HepG2 (cell line): ENCODE measurements at regions not wholly inside any gene's neighbourhood (a gene's known extent, or its start where the extent isn't known, plus 50 kb on each side); places are given as distances from the start of the nearest gene placed in this dataset.

Experiments
- ATAC-seq: fragments of 200-7000 bp; cut with Tn5 transposase; 3 replicates; pipeline ENCODE4 v1.9.1; 2020; ENCODE audit warnings: mild to moderate bottlenecking, moderate library complexity
- BruUV-seq: library from RNA; stranded (reverse); fragments of 400-500 nt; replicated peaks from 2 replicates; lab custom pipeline; 2021; lab: Mats Ljungman, UMichigan
- CTCF ChIA-PET: fragments of 300-600 bp; formaldehyde crosslinking; extraction: SDS; loops from one replicate; lab custom pipeline; 2021; ENCODE audit warnings: low total read pairs, inconsistent platforms, low intra/inter-chr PET ratio; lab: Yijun Ruan, JAX
- POLR2A ChIA-PET: fragments of 350-600 bp; sonication (Branson Sonifier 250); formaldehyde crosslinking; loops from one replicate; lab custom pipeline; 2020; ENCODE audit warnings: antibody characterized with exemption, inconsistent platforms; lab: Yijun Ruan, JAX
- DNase-seq: peaks from one replicate; pipeline ENCODE4 v3.0.0-alpha.2; 2015; ENCODE audit warnings: low spot score
- FAIRE-seq: peaks from 3 replicates; lab custom pipeline; 2011; peaks lifted over from hg19 to GRCh38; lab: Jason Lieb, UNC
- H2AFZ ChIP-seq: one replicate; pipeline ENCODE4 v1.6.1; 2011; ENCODE audit warnings: low read length, inconsistent platforms
- H3K27ac ChIP-seq: fragments of 300-600 bp; 3 replicates; pipeline ENCODE4 v1.8.0; 2011; ENCODE audit warnings: mixed run types, mild to moderate bottlenecking, mixed read lengths, low read length, inconsistent platforms; ENCODE audit not compliant: insufficient read depth; ENCODE audit errors: extremely low read length
- H3K27me3 ChIP-seq, 2 experiments: fragments of 200-600 bp in 1 of 2; 2 replicates in 1 of 2; 3 replicates in 1 of 2; pipeline versions ENCODE4 v1.6.0 to v1.8.0; 2011; ENCODE audit warnings: low read length in 2 of 2, mild to moderate bottlenecking in 2 of 2, moderate library complexity in 2 of 2, inconsistent platforms in 1 of 2; ENCODE audit not compliant: insufficient read depth in 2 of 2, control insufficient read depth in 1 of 2
- H3K36me3 ChIP-seq, 2 experiments: fragments of 200-600 bp in 1 of 2; replicated peaks in 1 of 2; 2 replicates in 1 of 2; 3 replicates in 1 of 2; pipeline versions ENCODE4 v1.5.1 to v1.8.0; 2011; ENCODE audit warnings: low read length in 2 of 2, inconsistent platforms in 1 of 2; ENCODE audit not compliant: insufficient read depth in 2 of 2, control insufficient read depth in 1 of 2
- H3K4me1 ChIP-seq: 2 replicates; pipeline ENCODE4 v1.5.1; 2012; ENCODE audit warnings: low read length, inconsistent platforms; ENCODE audit not compliant: insufficient read depth
- H3K4me2 ChIP-seq: 2 replicates; pipeline ENCODE4 v1.6.0; 2011; ENCODE audit warnings: low read depth, low read length, inconsistent platforms
- H3K4me3 ChIP-seq, 3 experiments: fragments of 200-600 bp in 1 of 3; sonication (generic), shearing (Covaris generic) in 1 of 3; replicated peaks in 1 of 3; 2 replicates each; pipeline ENCODE4 v1.5.1; 2011 to 2016; ENCODE audit warnings: low read length in 3 of 3, inconsistent platforms in 2 of 3, low read depth in 2 of 3, mild to moderate bottlenecking in 2 of 3, control low read depth in 1 of 3, mixed read lengths in 1 of 3; ENCODE audit not compliant: insufficient read depth in 1 of 3
- H3K79me2 ChIP-seq: one replicate; pipeline ENCODE4 v1.6.1; 2011; ENCODE audit warnings: low read length, inconsistent platforms; ENCODE audit not compliant: insufficient read depth
- H3K9ac ChIP-seq: 2 replicates; pipeline ENCODE4 v1.6.0; 2011; ENCODE audit warnings: mild to moderate bottlenecking, low read depth, low read length, inconsistent platforms; ENCODE audit not compliant: insufficient read depth
- H3K9me3 ChIP-seq: 2 replicates; pipeline ENCODE4 v1.5.1; 2012; ENCODE audit warnings: mild to moderate bottlenecking, low read length
- H4K20me1 ChIP-seq: 2 replicates; pipeline ENCODE4 v1.6.0; 2011; ENCODE audit warnings: inconsistent platforms, mild to moderate bottlenecking, low read length, moderate library complexity; ENCODE audit not compliant: insufficient read depth
- ATF7 ChIP-seq, 2 experiments: fragments of 450-650 bp in 1 of 2; sonication (generic) in 1 of 2; formaldehyde crosslinking in 1 of 2; IDR thresholded peaks; 2 replicates each; pipeline versions ENCODE4 v1.4.0 to v1.6.1; 2016 to 2020; ENCODE audit warnings: antibody characterized with exemption in 1 of 2, mild to moderate bottlenecking in 1 of 2, missing genetic modification reagents in 1 of 2
- CHCHD3 ChIP-seq: sonication (generic); formaldehyde crosslinking; IDR thresholded peaks from 2 replicates; pipeline ENCODE4 v1.8.0; 2022; ENCODE audit warnings: mild to moderate bottlenecking, missing genetic modification reagents, moderate library complexity
- KMT2A ChIP-seq: sonication (generic); formaldehyde crosslinking; IDR thresholded peaks from 2 replicates; pipeline ENCODE4 v1.4.0; 2020; ENCODE audit warnings: missing genetic modification reagents
- NRL ChIP-seq: sonication (generic); formaldehyde crosslinking; IDR thresholded peaks from 2 replicates; pipeline ENCODE4 v1.5.0; 2020; ENCODE audit warnings: missing genetic modification reagents, mild to moderate bottlenecking, moderate library complexity, borderline replicate concordance
- SMC3 ChIP-seq: IDR thresholded peaks from 2 replicates; pipeline ENCODE4 v1.6.1; 2011; ENCODE audit warnings: low read length, improper control_type of control experiment
- STAG1 ChIP-seq: sonication (generic); formaldehyde crosslinking; IDR thresholded peaks from 2 replicates; pipeline ENCODE4 v1.4.0; 2020; ENCODE audit warnings: missing genetic modification reagents
- WGBS: methylation state at CpG from one replicate; pipeline ENCODE4 v1.1.6; 2017; ENCODE audit warnings: low lambda C conversion rate; 5-methylcytosine and 5-hydroxymethylcytosine counted together
- in situ Hi-C: cut with HindIII; loops from 2 replicates; pipeline ENCODE4 v1.10.0; 2017; ENCODE audit warnings: low pct_unique_long_range_greater_than_20kb; ENCODE audit not compliant: extremely low pct_ligation_motif_present
- intact Hi-C: fragments of 100-400 bp; cut with micrococcal nuclease; formaldehyde crosslinking; loops from one replicate; pipeline ENCODE4 v1.10.0; 2022; ENCODE audit not compliant: unreplicated experiment
- TF ChIP-seq, protein P1 (sequence below): sonication (generic); formaldehyde crosslinking; IDR thresholded peaks from 2 replicates; pipeline ENCODE4 v1.4.0; 2020; ENCODE audit warnings: mild to moderate bottlenecking, missing genetic modification reagents, borderline replicate concordance

DNA sequence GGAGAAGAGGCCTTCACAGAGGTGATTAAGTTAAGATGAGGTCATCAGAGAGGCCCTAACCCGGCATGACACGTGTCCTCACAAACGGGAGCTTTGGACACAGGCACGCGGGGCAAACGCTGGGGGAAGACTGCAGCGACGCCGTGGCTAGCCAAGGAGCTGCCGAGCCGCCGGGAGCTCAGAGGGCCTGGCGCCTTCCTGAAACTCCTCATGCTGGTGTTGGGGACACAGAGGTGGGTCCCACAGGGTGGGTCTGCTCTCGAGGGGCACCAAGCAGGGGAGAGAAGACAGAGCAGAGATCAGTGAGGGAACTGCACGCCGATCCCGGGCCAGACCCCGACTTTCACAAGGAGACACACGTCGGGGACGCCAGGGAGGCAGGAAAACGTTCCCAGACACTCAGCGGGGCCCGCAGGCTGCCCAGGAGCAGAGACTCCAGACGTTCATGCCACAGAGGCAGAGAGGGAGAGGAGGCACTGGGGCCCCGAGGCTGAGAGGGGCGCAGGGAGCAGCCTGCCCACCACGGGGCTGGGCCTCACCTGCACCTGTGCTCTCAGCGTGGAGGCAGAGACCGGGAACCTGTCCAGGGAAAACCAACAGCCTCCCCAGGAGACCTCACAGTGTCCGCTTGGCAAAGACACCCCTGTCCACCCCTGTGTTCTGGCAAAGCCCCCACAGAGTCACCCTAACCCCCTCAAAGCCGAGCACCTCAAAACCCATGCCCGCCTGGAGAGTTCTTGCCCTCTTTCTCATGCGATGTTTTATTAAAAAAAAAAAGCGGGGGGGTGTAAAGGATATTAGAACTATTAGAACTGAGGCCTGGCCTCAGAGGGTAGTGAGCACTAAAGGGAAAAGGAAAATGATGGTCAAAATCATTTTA lies 103.8 kb downstream of the PDGFA start:
- intact Hi-C loops (no loop called here), in situ Hi-C loops (no loop called here)
- DNase-seq (no peak), ATAC-seq (peak; percentile 13; the same call in 1 of the 3 replicates), FAIRE-seq (no peak)
- peak; percentile 65 for TF ChIP-seq ATF7 (IDR thresholded peaks at IDR 0.05)
- TF ChIP-seq ATF7 (CRISPR knock-in tag; IDR thresholded peaks at IDR 0.05), result no peak
- no peak for TF ChIP-seq KMT2A
- Histone ChIP-seq H3K79me2 (no peaks in the 10 kb centered on the region), H3K9ac (no peak overlapping the region), H3K4me2 (no peak overlapping the region), H2AFZ (no peak overlapping the region), H3K27me3 (peaks cover 11 to 55% of the 10 kb centered on the region in 2 experiments), H4K20me1 (no peaks in the 10 kb centered on the region), H3K36me3 (no peaks in the 10 kb centered on the region), H3K4me3 (no peak overlapping the region), H3K4me1 (no peaks in the 10 kb centered on the region), H3K27ac (no peak overlapping the region), H3K9me3 (no peaks in the 10 kb centered on the region)
- CTCF ChIA-PET, result no interaction called here
- no TSS peak for BruUV-seq
- POLR2A ChIA-PET, result no interaction called here
- 41% methylated on average over 18 of the region's 35 CpGs for WGBS

DNA sequence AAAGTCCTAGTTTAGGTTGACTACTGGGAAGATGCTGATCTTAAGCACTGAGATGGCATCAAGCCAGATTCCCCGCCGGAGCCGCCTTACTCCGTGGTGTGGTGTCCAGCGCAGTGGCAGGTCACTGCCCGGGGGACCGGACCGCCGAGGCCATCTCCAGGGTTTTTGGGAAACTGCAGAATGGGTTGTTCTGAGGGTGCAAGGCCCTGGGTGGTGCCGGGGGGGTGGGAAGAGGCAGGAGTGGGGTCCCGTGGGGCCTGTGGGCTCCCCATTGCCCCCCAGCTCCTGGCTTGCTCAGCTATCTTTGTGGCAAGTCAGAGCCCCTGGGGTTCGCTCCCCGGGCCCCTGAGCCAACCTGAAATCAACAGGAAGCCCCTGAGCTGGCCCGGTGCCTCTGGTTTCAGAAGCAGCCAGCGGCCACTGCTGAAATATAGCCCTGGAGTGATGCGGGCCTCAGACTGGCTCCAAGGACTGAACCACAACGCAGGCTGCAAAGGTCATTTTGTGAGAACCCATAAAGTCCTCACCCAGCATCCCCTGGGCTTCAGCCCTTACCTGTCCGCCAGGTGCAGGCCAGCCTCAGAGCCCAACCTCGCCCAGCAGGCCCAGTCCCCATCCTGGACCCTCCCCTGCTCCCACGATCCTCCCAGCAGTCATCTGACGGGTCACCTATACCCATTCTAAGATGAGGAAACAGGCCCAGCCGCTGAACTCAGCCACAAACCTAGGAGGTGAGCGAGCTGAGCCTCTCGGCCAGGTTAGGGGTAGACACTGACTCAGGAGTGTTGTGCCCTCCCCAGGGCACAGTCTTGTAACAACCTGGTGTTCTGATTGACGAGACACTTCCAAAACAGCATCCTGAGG lies 102.7 kb downstream of the PDGFA start:
- no peaks in the 10 kb centered on the region for H3K79me2 ChIP-seq
- ChIA-PET CTCF (no interaction called here), POLR2A (no interaction called here)
- H3K4me2 ChIP-seq, result no peak overlapping the region
- TF ChIP-seq CHCHD3 (CRISPR knock-in tag), result no peak
- TF ChIP-seq SMC3, result no peak
- TF ChIP-seq NRL (CRISPR knock-in tag), result no peak
- TF ChIP-seq STAG1 (CRISPR knock-in tag), result no peak
- TF ChIP-seq, protein P1, sequence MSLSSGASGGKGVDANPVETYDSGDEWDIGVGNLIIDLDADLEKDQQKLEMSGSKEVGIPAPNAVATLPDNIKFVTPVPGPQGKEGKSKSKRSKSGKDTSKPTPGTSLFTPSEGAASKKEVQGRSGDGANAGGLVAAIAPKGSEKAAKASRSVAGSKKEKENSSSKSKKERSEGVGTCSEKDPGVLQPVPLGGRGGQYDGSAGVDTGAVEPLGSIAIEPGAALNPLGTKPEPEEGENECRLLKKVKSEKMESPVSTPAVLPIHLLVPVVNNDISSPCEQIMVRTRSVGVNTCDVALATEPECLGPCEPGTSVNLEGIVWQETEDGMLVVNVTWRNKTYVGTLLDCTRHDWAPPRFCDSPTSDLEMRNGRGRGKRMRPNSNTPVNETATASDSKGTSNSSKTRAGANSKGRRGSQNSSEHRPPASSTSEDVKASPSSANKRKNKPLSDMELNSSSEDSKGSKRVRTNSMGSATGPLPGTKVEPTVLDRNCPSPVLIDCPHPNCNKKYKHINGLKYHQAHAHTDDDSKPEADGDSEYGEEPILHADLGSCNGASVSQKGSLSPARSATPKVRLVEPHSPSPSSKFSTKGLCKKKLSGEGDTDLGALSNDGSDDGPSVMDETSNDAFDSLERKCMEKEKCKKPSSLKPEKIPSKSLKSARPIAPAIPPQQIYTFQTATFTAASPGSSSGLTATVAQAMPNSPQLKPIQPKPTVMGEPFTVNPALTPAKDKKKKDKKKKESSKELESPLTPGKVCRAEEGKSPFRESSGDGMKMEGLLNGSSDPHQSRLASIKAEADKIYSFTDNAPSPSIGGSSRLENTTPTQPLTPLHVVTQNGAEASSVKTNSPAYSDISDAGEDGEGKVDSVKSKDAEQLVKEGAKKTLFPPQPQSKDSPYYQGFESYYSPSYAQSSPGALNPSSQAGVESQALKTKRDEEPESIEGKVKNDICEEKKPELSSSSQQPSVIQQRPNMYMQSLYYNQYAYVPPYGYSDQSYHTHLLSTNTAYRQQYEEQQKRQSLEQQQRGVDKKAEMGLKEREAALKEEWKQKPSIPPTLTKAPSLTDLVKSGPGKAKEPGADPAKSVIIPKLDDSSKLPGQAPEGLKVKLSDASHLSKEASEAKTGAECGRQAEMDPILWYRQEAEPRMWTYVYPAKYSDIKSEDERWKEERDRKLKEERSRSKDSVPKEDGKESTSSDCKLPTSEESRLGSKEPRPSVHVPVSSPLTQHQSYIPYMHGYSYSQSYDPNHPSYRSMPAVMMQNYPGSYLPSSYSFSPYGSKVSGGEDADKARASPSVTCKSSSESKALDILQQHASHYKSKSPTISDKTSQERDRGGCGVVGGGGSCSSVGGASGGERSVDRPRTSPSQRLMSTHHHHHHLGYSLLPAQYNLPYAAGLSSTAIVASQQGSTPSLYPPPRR (CRISPR knock-in tag), result no peak
- intact Hi-C loops, result no loop called here
- H3K27me3 ChIP-seq, result peaks cover 10 to 59% of the 10 kb centered on the region in 2 experiments
- FAIRE-seq (no peak), ATAC-seq (no peak), DNase-seq (no peak)
- H2AFZ ChIP-seq, result no peak overlapping the region
- 31% methylated on average over 14 of the region's 25 CpGs for WGBS
- BruUV-seq, result no TSS peak
- no peaks in the 10 kb centered on the region for H3K36me3 ChIP-seq
- no peaks in the 10 kb centered on the region for H4K20me1 ChIP-seq
- no peaks in the 10 kb centered on the region for H3K4me1 ChIP-seq
- no peaks in the 10 kb centered on the region for H3K9me3 ChIP-seq
- H3K4me3 ChIP-seq, result no peak overlapping the region
- no peak overlapping the region for H3K27ac ChIP-seq
- in situ Hi-C loops, result no loop called here
- no peak overlapping the region for H3K9ac ChIP-seq
